ENCODE measurements at regions not wholly inside any gene's neighbourhood (a gene's known extent, or its start where the extent isn't known, plus 50 kb on each side); places are given as distances from the start of the nearest gene placed in this dataset.

- no peak for DNase-seq
- Histone ChIP-seq H3K9me3 (no peaks in the 10 kb centered on the region), H3K4me3 (ENCODE audit: low read depth, low read length) (no peak overlapping the region), H3K36me3 (no peaks in the 10 kb centered on the region), H3K4me1 (no peaks in the 10 kb centered on the region), H3K27me3 (no peaks in the 10 kb centered on the region)
- TF ChIP-seq, protein P1, sequence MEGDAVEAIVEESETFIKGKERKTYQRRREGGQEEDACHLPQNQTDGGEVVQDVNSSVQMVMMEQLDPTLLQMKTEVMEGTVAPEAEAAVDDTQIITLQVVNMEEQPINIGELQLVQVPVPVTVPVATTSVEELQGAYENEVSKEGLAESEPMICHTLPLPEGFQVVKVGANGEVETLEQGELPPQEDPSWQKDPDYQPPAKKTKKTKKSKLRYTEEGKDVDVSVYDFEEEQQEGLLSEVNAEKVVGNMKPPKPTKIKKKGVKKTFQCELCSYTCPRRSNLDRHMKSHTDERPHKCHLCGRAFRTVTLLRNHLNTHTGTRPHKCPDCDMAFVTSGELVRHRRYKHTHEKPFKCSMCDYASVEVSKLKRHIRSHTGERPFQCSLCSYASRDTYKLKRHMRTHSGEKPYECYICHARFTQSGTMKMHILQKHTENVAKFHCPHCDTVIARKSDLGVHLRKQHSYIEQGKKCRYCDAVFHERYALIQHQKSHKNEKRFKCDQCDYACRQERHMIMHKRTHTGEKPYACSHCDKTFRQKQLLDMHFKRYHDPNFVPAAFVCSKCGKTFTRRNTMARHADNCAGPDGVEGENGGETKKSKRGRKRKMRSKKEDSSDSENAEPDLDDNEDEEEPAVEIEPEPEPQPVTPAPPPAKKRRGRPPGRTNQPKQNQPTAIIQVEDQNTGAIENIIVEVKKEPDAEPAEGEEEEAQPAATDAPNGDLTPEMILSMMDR (IDR thresholded peaks at IDR 0.05; ENCODE audit: low read depth, low read length): no peak
These were observed 60.0 kb upstream of the HDAC4 start for GRCh38 chr2:239460780-239461179.

DNA sequence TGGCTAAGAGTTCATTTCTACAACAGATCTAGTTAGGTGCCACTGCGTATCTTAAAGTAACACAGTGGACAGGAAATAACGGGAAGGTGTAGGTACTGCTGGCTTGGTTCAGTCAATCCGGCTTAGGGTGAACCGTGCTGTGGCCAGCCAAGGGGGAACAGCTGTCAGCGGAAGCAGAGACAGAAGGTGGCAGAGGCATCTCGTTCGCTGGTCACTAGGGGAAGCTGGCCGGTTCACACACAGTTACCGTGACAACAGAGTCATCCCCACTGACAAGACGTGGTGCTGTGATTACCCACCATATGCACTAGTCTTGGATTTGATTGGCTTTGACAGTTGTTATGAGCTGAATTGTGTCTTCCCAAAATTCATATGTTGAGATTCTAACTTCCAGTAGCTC is 58.8 kb upstream of the HDAC4 start:
- H3K4me3 ChIP-seq (ENCODE audit: low read depth, low read length): no peak overlapping the region
- H3K27me3 ChIP-seq: no peaks in the 10 kb centered on the region
- H3K9me3 ChIP-seq: no peaks in the 10 kb centered on the region
- TF ChIP-seq, protein P1 (IDR thresholded peaks at IDR 0.05; ENCODE audit: low read depth, low read length): no peak
- no peaks in the 10 kb centered on the region for H3K36me3 ChIP-seq
- no peaks in the 10 kb centered on the region for H3K4me1 ChIP-seq
- no peak for DNase-seq

DNA sequence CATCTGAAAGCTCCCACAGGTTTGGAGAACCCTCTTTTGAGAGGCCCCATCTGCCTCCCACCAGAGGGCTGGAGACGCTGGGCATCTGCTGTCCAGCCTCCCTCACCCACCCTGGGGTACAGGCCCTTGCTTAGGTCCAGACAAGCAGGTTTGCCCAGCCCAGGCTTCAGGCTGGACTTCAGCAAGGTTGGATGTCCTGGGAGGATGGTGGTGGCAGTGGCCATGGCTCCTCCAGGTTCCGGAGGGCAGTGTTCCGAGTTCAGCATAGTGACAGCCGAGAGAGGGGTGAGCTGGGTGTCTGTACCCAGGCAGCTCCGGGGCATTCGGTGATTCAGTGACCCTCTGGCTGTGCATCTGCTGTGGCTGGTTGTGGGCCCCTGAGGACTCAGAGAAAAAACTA is 58.2 kb upstream of the HDAC4 start:
- no peaks in the 10 kb centered on the region for H3K4me1 ChIP-seq
- no peak for DNase-seq
- H3K9me3 ChIP-seq: no peaks in the 10 kb centered on the region
- no peaks in the 10 kb centered on the region for H3K36me3 ChIP-seq
- H3K4me3 ChIP-seq (ENCODE audit: low read depth, low read length): no peak overlapping the region
- TF ChIP-seq, protein P1 (IDR thresholded peaks at IDR 0.05; ENCODE audit: low read depth, low read length): no peak
- H3K27me3 ChIP-seq: no peaks in the 10 kb centered on the region

- TF ChIP-seq, protein P1 (IDR thresholded peaks at IDR 0.05; ENCODE audit: low read depth, low read length): no peak
These were observed 57.0 kb upstream of the HDAC4 start for GRCh38 chr2:239457586-239458445.

GRCh38 chr2:239456940-239457339 is 56.1 kb upstream of the HDAC4 start:
- TF ChIP-seq, protein P1 (IDR thresholded peaks at IDR 0.05; ENCODE audit: low read depth, low read length): no peak
- Histone ChIP-seq H3K9me3 (no peaks in the 10 kb centered on the region), H3K36me3 (no peaks in the 10 kb centered on the region), H3K4me1 (no peaks in the 10 kb centered on the region), H3K27me3 (no peaks in the 10 kb centered on the region), H3K4me3 (ENCODE audit: low read depth, low read length) (no peak overlapping the region)
- DNase-seq: no peak

More at GRCh38 chr2:239457586-239458445, 57.0 kb upstream of the HDAC4 start:
- Histone ChIP-seq H3K27me3 (no peaks in the 10 kb centered on the region), H3K36me3 (no peaks in the 10 kb centered on the region), H3K4me1 (no peaks in the 10 kb centered on the region), H3K4me3 (ENCODE audit: low read depth, low read length) (no peak overlapping the region), H3K9me3 (no peaks in the 10 kb centered on the region)
- no peak for DNase-seq
